HG03378 (cell line): ENCODE measurements at regions not wholly inside any gene's neighbourhood (a gene's known extent, or its start where the extent isn't known, plus 50 kb on each side); places are given as distances from the start of the nearest gene placed in this dataset.

Experiments used
- ATAC-seq: cut with Tn5 transposase; IDR thresholded peaks from one replicate; pipeline ENCODE4 v1.9.1; 2021; ENCODE audit warnings: mild to moderate bottlenecking, moderate library complexity; ENCODE audit not compliant: unreplicated experiment

DNA sequence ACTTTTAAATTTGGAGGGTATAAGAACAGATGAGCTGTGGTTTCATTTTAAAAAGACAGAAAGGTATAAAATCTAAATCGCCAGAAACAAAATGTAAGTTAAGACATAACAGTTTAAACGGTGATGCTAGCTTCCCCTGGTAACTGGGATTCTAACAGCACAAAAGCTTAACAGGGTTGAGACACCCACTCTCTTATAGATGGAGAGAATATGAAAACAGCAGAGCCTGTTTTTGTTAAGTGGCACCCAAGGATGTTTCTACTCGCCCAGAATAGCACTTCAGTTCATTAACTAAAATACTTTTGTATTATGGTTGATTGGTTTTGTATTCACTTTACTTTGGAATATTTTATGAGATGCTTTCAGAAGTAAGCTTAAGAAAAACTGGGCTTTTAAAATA lies 151.9 kb upstream of the RND3 start:
- no peak for ATAC-seq

DNA sequence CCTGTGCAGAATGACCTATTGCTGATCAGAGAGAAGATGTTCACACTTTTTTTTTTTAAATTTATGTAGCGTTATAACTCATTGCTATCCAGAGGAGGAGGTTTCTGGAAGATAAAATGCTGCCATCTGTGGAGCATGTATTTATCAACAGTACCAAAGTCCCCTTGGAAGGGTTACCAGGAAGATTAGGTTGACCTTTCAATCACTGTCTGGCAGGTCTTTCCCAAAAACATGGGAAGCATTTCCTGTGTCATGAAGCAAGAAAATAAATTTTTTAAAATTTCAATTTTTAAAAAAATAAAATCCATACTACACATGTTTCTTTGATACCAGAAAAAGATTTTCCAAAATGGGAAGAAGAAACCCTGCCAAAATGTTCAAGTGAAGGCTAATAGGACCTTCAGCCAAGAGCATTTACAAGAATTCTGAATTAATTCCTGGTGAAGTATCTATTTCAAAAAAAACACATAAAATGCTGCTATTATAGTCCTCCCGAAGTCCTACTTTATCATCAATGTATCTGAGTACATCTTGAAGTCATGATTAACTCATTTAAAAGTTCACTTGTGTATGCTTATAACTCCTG lies 143.9 kb upstream of the RND3 start:
- ATAC-seq, result no peak

- no peak for ATAC-seq
These were observed 143.2 kb upstream of the RND3 start for GRCh38 chr2:150630587-150631235.

DNA sequence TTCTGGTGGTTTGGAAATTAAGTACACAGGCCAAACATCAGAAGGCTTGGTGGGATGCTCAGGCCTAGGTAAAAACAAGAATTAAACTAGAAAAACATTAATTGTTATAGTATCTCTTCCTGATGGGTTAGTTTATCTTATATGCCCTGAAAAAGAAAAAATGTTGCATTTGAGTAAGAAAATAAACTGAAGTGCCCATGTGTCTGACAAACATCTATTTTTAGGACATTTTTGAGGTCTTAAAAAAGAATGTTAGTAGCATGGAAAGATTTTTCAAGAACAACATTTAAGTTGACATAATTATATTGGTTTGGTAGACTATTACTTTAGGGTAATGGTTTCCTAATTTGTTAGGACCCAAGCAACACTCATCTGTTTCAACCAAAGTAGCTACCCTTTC lies 140.1 kb upstream of the RND3 start:
- ATAC-seq, result no peak

GRCh38 chr2:150626934-150627411 lies 139.5 kb upstream of the RND3 start:
- no peak for ATAC-seq

DNA sequence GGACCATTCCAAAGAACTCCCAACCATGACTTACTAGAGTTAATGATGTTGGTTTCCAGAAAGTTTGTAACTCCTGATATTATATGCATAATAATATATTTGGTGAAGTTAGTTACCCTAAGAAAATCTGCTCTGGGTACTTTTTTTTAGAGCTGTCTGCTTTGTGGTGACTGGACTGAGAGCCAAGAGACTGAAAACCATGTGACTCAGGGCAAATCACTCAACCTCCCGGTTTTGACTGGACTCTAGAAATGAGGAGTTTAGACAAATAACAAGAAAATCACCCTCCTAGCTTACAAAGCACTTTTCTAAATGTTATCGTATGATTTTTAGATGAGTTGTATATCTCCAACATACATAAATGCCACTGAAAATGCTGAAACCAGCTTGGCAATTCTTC lies 138.3 kb upstream of the RND3 start:
- ATAC-seq, result no peak

- no peak for ATAC-seq
These were observed 137.8 kb upstream of the RND3 start for GRCh38 chr2:150625303-150625702.

DNA sequence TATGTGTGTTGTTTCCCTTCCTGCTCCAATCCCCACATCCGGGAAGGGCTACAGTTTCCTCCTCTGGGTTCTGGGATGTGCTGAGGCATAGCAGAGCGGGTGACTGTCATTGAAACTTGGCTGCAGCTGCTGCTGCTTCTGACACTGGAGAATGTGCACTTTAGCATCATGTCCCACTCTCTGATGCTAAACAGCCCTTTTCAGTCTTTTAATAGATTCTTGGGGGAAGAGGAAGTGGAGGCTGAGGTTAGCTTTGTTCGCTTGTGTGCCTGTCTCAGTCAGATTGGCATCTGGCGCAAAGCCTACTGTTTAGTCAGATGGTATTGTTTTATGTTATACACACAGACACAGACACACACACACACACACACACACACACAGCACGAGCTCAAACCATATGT lies 136.5 kb upstream of the RND3 start:
- ATAC-seq, result peak; percentile 50

GRCh38 chr2:150621526-150622213 lies 134.2 kb upstream of the RND3 start:
- ATAC-seq, result no peak

- ATAC-seq, result no peak
These were observed 133.4 kb upstream of the RND3 start for GRCh38 chr2:150620855-150621254.

- ATAC-seq, result no peak
These were observed 132.9 kb upstream of the RND3 start for GRCh38 chr2:150620416-150620815.

- ATAC-seq, result no peak
These were observed 132.3 kb upstream of the RND3 start for GRCh38 chr2:150619607-150620330.

DNA sequence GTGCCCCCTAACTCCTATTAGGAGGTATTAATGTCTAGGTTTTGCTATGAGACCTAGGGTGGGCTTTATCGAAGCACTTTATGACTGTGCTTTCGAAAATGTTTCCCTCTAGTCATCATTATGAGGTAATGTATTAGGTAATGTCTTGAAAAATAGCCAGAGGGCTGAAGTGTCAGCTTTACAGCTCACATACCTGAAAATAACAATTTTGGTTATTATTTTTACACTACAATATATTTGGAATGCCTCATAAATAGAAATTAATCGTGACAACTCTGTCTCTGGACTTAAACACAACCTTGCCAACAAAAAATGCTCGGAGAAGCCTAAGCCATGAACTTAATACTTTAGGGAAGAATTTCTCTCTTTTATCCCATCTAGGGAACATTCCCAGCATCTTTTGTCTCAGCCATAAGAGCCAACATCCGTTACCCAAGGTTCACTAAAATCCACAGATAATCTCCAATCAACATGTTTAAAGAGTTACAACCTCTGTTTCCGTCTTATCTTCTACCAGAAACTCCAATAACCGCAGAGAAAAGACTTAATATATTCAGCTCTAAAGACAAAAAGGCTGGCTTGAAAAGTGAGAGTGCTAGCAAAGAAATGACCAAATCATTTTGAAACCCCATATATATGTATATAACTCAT lies 130.9 kb upstream of the RND3 start:
- no peak for ATAC-seq

DNA sequence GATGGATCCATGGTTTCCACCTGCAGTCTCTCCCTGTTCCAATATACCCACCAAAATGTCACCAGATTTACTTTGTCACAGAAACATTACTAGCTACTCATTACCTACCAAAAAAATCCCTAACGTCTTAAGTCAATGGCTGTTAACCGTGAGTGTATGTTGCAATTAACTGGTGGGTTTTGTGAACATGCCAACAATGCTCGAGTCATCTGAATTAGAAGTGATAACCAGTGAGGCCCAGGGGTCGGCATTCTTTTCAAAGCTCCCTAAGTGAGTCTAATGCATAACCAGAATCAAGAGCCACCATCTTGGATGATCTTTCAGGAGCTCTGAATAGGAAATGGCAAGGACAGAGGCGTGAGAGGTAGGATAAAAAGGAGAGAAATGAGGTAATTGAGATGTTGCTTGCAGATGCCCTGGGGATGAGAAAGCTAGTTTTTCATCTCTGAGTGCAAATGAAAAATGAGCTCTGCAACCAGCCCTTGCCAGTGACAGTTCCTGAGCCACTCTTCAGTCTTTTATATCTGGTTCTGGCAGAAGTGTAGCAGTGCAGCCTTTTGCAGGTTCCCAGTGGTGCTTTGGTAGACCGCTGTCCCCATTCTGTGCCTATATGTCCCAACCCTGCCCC lies 130.0 kb upstream of the RND3 start:
- no peak for ATAC-seq

- ATAC-seq, result no peak
These were observed 125.7 kb upstream of the RND3 start for GRCh38 chr2:150612957-150613710.

GRCh38 chr2:150610670-150611279 lies 123.3 kb upstream of the RND3 start:
- ATAC-seq, result peak; percentile 63

DNA sequence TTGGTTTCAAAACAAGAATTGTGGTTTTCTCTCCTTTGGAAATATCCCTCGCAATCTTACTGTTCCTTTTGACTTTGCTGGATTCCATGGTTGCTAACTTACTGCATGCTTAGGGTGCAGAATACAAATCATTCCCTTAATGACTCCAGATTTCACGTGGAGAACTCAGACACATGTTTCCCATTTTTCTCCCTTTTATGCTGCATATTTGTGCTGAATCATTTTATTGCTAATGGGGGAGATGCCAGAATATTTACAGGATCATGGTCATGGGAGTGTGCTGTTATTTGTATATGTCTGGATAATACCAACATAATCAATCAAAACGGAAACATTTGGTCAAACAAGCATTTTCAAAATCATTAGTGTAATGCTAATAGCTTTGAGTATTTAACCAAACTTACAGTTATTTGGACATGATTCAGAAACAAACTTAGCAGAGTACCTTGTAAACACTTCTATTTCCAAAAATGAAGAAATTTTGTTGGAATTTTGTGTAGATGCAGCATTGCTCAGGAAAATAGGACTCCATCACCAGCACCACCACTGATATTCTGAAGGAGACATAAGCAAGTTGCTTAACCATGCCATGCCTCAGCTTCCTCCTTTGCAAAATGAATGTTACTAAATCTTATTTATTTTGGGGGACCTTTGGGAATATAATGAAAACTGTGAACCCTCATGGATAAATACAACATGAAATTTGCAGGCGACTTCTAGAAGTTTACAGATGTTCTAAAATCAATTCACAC lies 122.5 kb upstream of the RND3 start:
- ATAC-seq, result no peak

GRCh38 chr2:150608341-150608740 lies 120.9 kb upstream of the RND3 start:
- ATAC-seq, result no peak

- no peak for ATAC-seq
These were observed 119.9 kb upstream of the RND3 start for GRCh38 chr2:150607390-150607811.
